Breast epithelium (tissue), 4 donors: ENCODE measurements at regions not wholly inside any gene's neighbourhood (a gene's known extent, or its start where the extent isn't known, plus 50 kb on each side); places are given as distances from the start of the nearest gene placed in this dataset.

ENCODE experiments used
- DNase-seq, 2 donors: peaks; one replicate each; pipeline ENCODE4 v3.0.0-alpha.2; 2019; ENCODE audit warnings: low spot score in 2 of 2
- H3K27ac ChIP-seq, 2 donors: fragments of 200-600 bp; sonication (generic) in 1 of 2; one replicate each; pipeline ENCODE4 v1.5.1; 2016 to 2019; ENCODE audit warnings: mild to moderate bottlenecking in 1 of 2
- H3K27me3 ChIP-seq, 2 donors: fragments of 200-600 bp; sonication (generic) in 1 of 2; one replicate each; pipeline versions ENCODE4 v1.5.1 to v1.6.0; 2017 to 2019; ENCODE audit warnings: control low read depth in 1 of 2, mild to moderate bottlenecking in 1 of 2
- H3K36me3 ChIP-seq: fragments of 200-600 bp; one replicate; pipeline ENCODE4 v1.5.1; 2019
- H3K4me1 ChIP-seq, 2 donors: fragments of 200-600 bp; sonication (generic); one replicate each; pipeline ENCODE4 v1.5.1; 2016 to 2019; ENCODE audit warnings: control low read depth in 1 of 2
- H3K4me3 ChIP-seq, 3 donors: fragments of 200-600 bp; sonication (generic); 1 replicate in 2 of 3; 2 replicates in 1 of 3; pipeline ENCODE4 v1.5.1; 2016 to 2019; ENCODE audit warnings: mild to moderate bottlenecking in 3 of 3, moderate library complexity in 2 of 3
- H3K9me3 ChIP-seq, 2 donors: fragments of 200-600 bp; sonication (generic) in 1 of 2; one replicate each; pipeline ENCODE4 v1.5.1; 2016 to 2019; ENCODE audit warnings: control low read depth in 1 of 2
- CTCF ChIP-seq, 3 donors: fragments of 450-650 bp; IDR thresholded peaks; one replicate each; pipeline ENCODE4 v1.5.1; 2016 to 2017; ENCODE audit warnings: antibody characterized with exemption in 3 of 3, mild to moderate bottlenecking in 3 of 3, moderate library complexity in 3 of 3
- POLR2A ChIP-seq: fragments of 450-650 bp; IDR thresholded peaks from one replicate; pipeline ENCODE4 v1.6.1; 2016; ENCODE audit warnings: antibody characterized with exemption, mild to moderate bottlenecking, moderate library complexity
- POLR2AphosphoS5 ChIP-seq, 3 donors: sonication (generic); formaldehyde crosslinking; IDR thresholded peaks; one replicate each; pipeline ENCODE4 v1.6.1; 2017; ENCODE audit warnings: antibody characterized with exemption in 3 of 3
- intact Hi-C: fragments of 100-400 bp; cut with DNase I; formaldehyde crosslinking; loops from one replicate; pipeline ENCODE4 v1.15.1; 2023; ENCODE audit warnings: low total_unique reads

GRCh38 chr4:15239866-15240265 lies 188.0 kb upstream of the C1QTNF7 start:
- intact Hi-C loops = no loop called here
- H3K27ac ChIP-seq = no peak overlapping the region

GRCh38 chr4:15240764-15241163 lies 187.1 kb upstream of the C1QTNF7 start:
- TF ChIP-seq POLR2A (no peak), POLR2AphosphoS5 (IDR thresholded peaks at IDR 0.05) (no peak), CTCF (IDR thresholded peaks at IDR 0.05) (no peak)
- H3K4me1 ChIP-seq = no peaks in the 10 kb centered on the region
- no peak overlapping the region for H3K4me3 ChIP-seq
- H3K36me3 ChIP-seq = no peaks in the 10 kb centered on the region
- no peaks in the 10 kb centered on the region for H3K9me3 ChIP-seq
- DNase-seq = no peak
- H3K27me3 ChIP-seq = no peaks in the 10 kb centered on the region
- intact Hi-C loops = no loop called here
- H3K27ac ChIP-seq = no peak overlapping the region

More at GRCh38 chr4:15239866-15240265, 188.0 kb upstream of the C1QTNF7 start:
- TF ChIP-seq CTCF (IDR thresholded peaks at IDR 0.05) = no peak
- peak in 1 of 3 donors; percentile 26 for TF ChIP-seq POLR2AphosphoS5 (IDR thresholded peaks at IDR 0.05)
- Histone ChIP-seq H3K9me3 (no peaks in the 10 kb centered on the region), H3K4me1 (no peaks in the 10 kb centered on the region), H3K27me3 (no peaks in the 10 kb centered on the region), H3K36me3 (no peaks in the 10 kb centered on the region), H3K4me3 (no peak overlapping the region)
- no peak for DNase-seq

- no peaks in the 10 kb centered on the region for H3K36me3 ChIP-seq
Observed at GRCh38 chr4:15242021-15242420, 185.8 kb upstream of the C1QTNF7 start.

GRCh38 chr4:15244354-15244753 lies 183.5 kb upstream of the C1QTNF7 start:
- DNase-seq = no peak
- TF ChIP-seq POLR2AphosphoS5 (IDR thresholded peaks at IDR 0.05) = no peak
- no peak for TF ChIP-seq CTCF (IDR thresholded peaks at IDR 0.05)
- TF ChIP-seq POLR2A = no peak
- Histone ChIP-seq H3K4me3 (no peak overlapping the region), H3K27ac (no peak overlapping the region), H3K27me3 (no peaks in the 10 kb centered on the region), H3K36me3 (no peaks in the 10 kb centered on the region), H3K9me3 (no peaks in the 10 kb centered on the region), H3K4me1 (no peaks in the 10 kb centered on the region)
- intact Hi-C loops = no loop called here

More at GRCh38 chr4:15242021-15242420, 185.8 kb upstream of the C1QTNF7 start:
- DNase-seq = no peak
- Histone ChIP-seq H3K27ac (no peak overlapping the region), H3K4me1 (no peaks in the 10 kb centered on the region), H3K4me3 (no peak overlapping the region), H3K9me3 (no peaks in the 10 kb centered on the region), H3K27me3 (no peaks in the 10 kb centered on the region)
- intact Hi-C loops = no loop called here
- TF ChIP-seq POLR2A (no peak), POLR2AphosphoS5 (IDR thresholded peaks at IDR 0.05) (no peak)

GRCh38 chr4:15245006-15245530 lies 182.8 kb upstream of the C1QTNF7 start:
- no peak overlapping the region for H3K4me3 ChIP-seq
- TF ChIP-seq CTCF (IDR thresholded peaks at IDR 0.05) = no peak
- no peak for TF ChIP-seq POLR2AphosphoS5 (IDR thresholded peaks at IDR 0.05)
- TF ChIP-seq POLR2A = no peak
- H3K27me3 ChIP-seq = no peaks in the 10 kb centered on the region
- no peaks in the 10 kb centered on the region for H3K9me3 ChIP-seq
- H3K27ac ChIP-seq = no peak overlapping the region
- intact Hi-C loops = no loop called here
- no peaks in the 10 kb centered on the region for H3K4me1 ChIP-seq
- H3K36me3 ChIP-seq = no peaks in the 10 kb centered on the region
- DNase-seq = no peak

GRCh38 chr4:15250021-15250441 lies 177.8 kb upstream of the C1QTNF7 start:
- intact Hi-C loops = no loop called here
- no peaks in the 10 kb centered on the region for H3K36me3 ChIP-seq
- no peak overlapping the region for H3K4me3 ChIP-seq
- H3K27me3 ChIP-seq = no peaks in the 10 kb centered on the region
- no peaks in the 10 kb centered on the region for H3K4me1 ChIP-seq
- no peak for TF ChIP-seq CTCF (IDR thresholded peaks at IDR 0.05)
- no peak for TF ChIP-seq POLR2AphosphoS5 (IDR thresholded peaks at IDR 0.05)
- TF ChIP-seq POLR2A = no peak
- no peak for DNase-seq
- H3K9me3 ChIP-seq = no peaks in the 10 kb centered on the region
- H3K27ac ChIP-seq = no peak overlapping the region
